NCI-H526 (cell line): ENCODE measurements at regions not wholly inside any gene's neighbourhood (a gene's known extent, or its start where the extent isn't known, plus 50 kb on each side); places are given as distances from the start of the nearest gene placed in this dataset.

ENCODE experiments used
- DNase-seq, 2 experiments: peaks; one replicate each; lab custom pipeline; 2025; lab: John Stamatoyannopoulos, UW

DNA sequence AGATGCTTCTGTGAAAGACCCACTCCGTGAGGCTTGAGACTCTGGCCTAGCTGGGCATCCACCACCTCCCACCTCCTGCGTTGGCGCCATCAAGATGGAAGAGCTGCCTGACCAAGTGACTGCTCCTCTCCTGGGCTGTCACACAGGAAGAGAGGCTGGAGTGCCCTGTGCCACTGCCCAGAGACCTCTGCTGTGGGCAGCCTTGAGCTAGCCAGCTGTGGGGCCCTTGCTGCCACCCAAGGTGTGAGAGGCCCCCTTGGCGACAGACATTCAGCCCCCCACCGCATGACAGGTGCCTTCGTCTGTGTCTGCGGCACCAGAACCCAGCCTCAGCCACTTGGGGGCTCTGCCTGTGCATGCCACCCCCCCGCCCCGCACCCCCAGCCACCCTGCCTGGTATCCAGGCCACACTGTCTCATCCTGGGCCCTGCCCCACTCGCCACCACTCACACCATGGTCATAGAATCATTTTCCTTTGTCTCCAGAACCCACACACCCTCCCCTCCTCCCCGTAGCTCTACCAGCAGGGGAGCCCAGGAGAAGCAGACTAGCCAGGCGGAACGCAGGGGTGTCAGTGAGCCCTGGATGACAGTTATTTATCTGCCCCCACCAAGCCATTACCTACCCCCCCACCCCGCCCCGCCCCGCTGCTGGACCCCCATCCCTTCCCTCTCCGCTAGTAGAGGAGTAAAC lies 120.9 kb upstream of the LHX1 start:
- no peak for DNase-seq

DNA sequence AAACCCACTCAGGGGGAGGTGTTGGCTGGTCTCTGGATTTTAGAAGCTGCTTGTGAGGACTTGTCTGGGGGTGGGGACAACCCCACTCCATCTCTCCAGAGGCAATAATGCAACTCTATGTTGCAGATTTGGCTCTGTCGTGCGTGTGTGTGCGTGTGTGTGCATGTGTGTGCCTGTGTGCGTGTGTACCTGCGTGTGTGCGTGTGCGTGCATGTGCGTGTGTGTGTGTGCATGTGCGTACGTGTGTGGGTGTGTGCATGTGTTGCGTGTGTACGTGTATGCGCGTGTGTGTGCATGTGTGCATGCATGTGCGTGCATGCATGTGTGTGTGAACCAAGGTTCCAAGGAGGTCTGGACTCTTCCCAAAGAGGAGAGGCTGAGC lies 120.4 kb upstream of the LHX1 start:
- DNase-seq = no peak

GRCh38 chr17:36817483-36818048 lies 119.7 kb upstream of the LHX1 start:
- no peak for DNase-seq

DNA sequence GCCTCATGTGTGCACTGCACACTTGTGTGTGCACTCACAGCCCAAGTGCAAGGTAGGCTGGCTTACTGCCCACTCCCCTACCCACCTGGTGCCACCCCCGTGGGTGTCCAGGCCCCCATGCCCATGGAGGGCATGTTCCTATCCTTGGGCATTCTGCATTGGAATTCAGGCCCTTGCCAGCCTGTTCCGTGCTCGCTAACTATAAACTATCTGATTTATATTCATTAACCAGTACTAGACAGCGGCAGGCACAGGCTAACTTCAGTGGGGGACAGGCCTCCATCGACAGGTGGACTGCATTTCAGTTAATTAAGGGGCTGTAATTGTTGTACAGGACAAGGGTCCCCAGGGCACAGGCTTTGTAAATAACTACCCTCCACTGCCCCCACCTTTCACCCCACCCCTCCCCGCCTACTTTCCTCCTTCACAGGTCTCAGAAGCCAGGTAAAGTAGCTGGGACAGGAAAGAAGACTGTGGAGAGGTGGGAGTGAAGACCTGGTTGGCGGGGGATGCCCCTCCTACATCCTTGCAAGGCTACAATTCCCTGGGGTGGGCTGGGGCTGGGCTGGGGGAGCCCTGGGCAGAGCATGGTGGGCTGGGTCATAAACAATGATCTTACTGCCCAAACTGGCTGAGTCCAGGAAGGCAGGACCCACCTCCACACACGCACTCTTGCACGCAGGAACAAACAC lies 119.0 kb upstream of the LHX1 start:
- DNase-seq = no peak

GRCh38 chr17:36823850-36824677 lies 113.2 kb upstream of the LHX1 start:
- no peak for DNase-seq

- no peak for DNase-seq
Observed at GRCh38 chr17:36824678-36825101, 112.6 kb upstream of the LHX1 start.

DNA sequence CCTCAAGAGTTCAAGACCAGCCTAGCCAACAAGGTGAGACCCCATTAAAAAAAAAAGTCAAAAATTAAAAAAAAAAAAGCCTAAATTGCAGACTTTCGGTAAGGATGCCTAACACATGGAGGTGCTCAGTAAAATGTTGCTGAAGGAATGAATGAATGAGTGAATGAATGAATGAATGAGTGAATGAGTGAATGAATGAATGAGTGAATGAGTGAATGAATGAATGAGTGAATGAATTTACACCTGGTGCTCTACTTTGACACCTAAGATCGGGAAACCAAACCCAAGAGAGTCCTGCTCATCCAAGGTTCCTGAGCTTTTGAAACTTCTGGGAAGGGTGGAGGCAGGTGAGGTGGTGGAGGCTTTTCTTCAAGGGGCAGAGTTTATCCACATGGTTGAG lies 112.2 kb upstream of the LHX1 start:
- no peak for DNase-seq

DNA sequence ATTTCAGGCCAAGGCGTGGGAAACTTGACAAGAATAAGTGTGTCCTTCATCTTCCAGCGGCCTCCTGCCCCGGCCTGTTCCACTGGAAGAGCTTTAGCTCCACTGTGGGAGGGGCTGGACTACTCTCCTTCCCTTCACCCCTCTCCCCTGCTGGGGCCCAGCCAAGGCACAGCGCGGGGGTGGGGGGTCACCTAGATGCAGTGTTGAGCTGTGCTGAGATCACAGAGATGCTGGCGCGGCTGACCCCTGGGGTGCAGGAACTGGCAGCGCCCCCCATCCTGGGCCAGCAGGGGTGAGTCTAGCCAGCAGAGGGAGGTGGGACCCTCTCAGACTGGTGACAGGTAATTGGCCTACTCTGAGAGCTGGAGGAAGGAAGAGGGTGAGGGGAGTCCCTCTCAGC lies 111.8 kb upstream of the LHX1 start:
- DNase-seq = no peak

GRCh38 chr17:36825951-36826350 lies 111.3 kb upstream of the LHX1 start:
- DNase-seq = no peak

GRCh38 chr17:36827081-36827480 lies 110.2 kb upstream of the LHX1 start:
- no peak for DNase-seq

GRCh38 chr17:36829676-36830075 lies 107.6 kb upstream of the LHX1 start:
- no peak for DNase-seq

DNA sequence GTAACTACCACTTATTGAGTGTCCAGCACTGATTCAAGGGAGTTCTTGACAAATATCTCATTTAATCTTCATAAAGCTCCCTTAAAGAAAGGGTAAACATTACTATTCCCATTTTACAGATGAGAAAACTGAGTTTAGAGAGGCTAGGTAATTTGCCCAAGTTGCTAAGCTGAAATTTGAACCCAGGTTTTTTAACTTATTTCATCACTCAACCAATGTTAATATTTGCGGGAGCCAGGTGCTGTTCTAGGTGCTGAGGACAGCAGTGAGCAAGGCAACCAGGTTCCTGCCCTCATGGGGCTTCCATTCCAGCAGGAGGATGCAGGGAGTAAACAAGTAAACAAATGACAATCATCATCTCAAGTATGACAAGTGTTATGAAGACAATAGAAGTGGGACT lies 104.0 kb upstream of the LHX1 start:
- no peak for DNase-seq

GRCh38 chr17:36835036-36835435 lies 102.2 kb upstream of the LHX1 start:
- DNase-seq = no peak

DNA sequence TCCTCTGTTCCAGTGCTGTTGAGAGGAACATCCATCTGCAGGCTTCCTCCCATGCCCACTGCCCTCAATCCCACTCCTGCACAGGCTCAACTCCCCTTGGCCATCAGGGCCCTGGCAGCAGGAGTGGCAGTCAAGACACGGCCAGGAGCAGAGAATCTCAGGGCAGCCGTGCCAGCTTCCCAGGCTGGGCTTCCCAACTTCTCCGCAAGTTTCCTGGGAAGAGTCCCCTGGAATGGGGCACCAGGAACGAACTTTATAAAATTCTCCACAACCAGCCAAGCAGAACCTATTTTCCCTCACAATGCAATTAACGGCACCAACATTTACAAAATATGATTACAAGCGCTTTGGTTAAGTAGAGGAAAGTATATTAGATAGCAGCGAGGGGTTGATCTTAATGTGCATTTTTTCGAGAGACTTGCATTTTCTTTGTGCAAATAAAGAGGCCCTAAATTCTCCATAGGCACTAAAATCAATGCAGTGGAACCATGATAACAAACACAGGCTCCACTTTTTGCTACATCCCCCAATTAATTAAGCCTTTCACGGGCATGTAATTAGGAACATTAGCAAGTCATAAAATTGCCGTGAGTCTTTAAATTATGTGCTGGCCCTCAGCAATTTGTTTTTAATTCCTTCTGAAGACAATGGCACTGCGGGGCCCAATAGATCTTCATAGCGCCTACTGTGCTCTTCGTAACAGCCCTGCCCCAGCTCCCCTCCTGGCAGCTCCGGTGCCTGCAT lies 99.9 kb upstream of the LHX1 start:
- no peak for DNase-seq

DNA sequence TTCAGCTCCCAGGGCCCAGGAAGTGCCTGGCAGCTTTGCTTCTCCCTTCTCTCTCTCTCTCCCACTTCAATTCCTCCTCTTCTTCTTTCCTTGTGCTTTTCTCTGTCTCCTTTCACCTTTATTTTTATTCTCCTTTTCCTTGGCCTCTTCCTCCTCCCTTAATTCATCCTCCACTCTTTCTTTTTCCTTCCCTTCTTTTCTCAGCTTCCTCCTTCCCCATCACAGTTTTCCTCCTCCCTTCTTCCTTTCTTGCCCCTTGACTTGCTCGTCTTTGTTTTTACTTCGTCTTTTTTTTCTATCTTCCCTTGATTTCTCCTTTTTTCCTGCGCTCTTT lies 99.4 kb upstream of the LHX1 start:
- no peak for DNase-seq

DNA sequence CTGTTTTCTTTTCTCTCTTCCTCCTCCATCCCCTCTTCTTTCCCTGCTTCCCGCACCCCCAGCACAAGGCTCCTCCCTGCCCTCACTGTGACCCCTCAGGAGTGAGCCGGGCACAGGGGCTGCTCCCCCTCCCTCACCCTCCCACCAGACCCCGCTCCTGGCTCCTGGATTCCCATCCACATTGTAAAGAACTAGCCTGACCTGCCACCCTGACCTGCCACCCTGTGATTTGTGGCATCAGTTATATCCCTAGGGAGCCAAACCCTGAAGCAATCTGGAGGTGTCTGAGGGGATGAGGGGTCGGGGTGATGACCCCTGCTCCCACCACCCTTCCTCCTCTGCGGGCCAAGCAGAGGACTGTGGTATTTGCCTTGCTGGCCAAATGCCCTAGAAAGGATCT lies 98.0 kb upstream of the LHX1 start:
- no peak for DNase-seq

GRCh38 chr17:36840796-36841195 lies 96.5 kb upstream of the LHX1 start:
- no peak for DNase-seq

GRCh38 chr17:36842231-36842819 lies 95.0 kb upstream of the LHX1 start:
- no peak for DNase-seq

- DNase-seq = no peak
Observed at GRCh38 chr17:36842963-36843558, 94.2 kb upstream of the LHX1 start.

GRCh38 chr17:36844013-36844412 lies 93.3 kb upstream of the LHX1 start:
- DNase-seq = no peak

GRCh38 chr17:36844601-36845000 lies 92.7 kb upstream of the LHX1 start:
- no peak for DNase-seq
